T follicular helper cell (primary cell): ENCODE measurements at regions not wholly inside any gene's neighbourhood (a gene's known extent, or its start where the extent isn't known, plus 50 kb on each side); places are given as distances from the start of the nearest gene placed in this dataset.
"Not testable (repeated sequence)": the region's sequence is repeated elsewhere in the genome, so short reads cannot be mapped to it uniquely, and the experiment has no call there.

Experiments
- DNase-seq: peaks from one replicate; pipeline ENCODE4 v3.0.0-alpha.2; 2020; ENCODE audit warnings: low read depth

GRCh38 chr18:961644-962355 lies 57.1 kb downstream of the ADCYAP1 start:
- DNase-seq, result peak; percentile 10

GRCh38 chr18:963276-963675 lies 58.6 kb downstream of the ADCYAP1 start:
- DNase-seq, result no peak

GRCh38 chr18:965921-966758 lies 61.5 kb downstream of the ADCYAP1 start:
- DNase-seq, result no peak

GRCh38 chr18:966759-967576 lies 62.3 kb downstream of the ADCYAP1 start:
- no peak for DNase-seq

- DNase-seq, result not testable (repeated sequence)
These were observed 64.2 kb downstream of the ADCYAP1 start for GRCh38 chr18:968910-969309.

- DNase-seq, result not testable (repeated sequence)
These were observed 64.6 kb downstream of the ADCYAP1 start for GRCh38 chr18:969311-969710.

- DNase-seq, result not testable (repeated sequence)
These were observed 69.9 kb downstream of the ADCYAP1 start for GRCh38 chr18:974606-975005.

GRCh38 chr18:976393-977128 lies 71.9 kb downstream of the ADCYAP1 start:
- not testable (repeated sequence) for DNase-seq

- not testable (repeated sequence) for DNase-seq
These were observed 72.7 kb downstream of the ADCYAP1 start for GRCh38 chr18:977327-977726.

- not testable (repeated sequence) for DNase-seq
These were observed 73.1 kb downstream of the ADCYAP1 start for GRCh38 chr18:977732-978131.

- no peak for DNase-seq
These were observed 75.9 kb downstream of the ADCYAP1 start for GRCh38 chr18:980586-980985.

GRCh38 chr18:984004-984403 lies 79.3 kb downstream of the ADCYAP1 start:
- DNase-seq, result no peak

GRCh38 chr18:985212-985661 lies 80.6 kb downstream of the ADCYAP1 start:
- no peak for DNase-seq

- no peak for DNase-seq
These were observed 81.4 kb downstream of the ADCYAP1 start for GRCh38 chr18:986051-986450.

GRCh38 chr18:986552-986951 lies 81.9 kb downstream of the ADCYAP1 start:
- no peak for DNase-seq

- no peak for DNase-seq
These were observed 82.9 kb downstream of the ADCYAP1 start for GRCh38 chr18:987325-988186.

GRCh38 chr18:989425-989824 lies 84.8 kb downstream of the ADCYAP1 start:
- no peak for DNase-seq

GRCh38 chr18:990197-990596 lies 85.5 kb downstream of the ADCYAP1 start:
- no peak for DNase-seq

- DNase-seq, result no peak
These were observed 86.8 kb downstream of the ADCYAP1 start for GRCh38 chr18:991441-991840.

GRCh38 chr18:993560-993959 lies 88.9 kb downstream of the ADCYAP1 start:
- no peak for DNase-seq

GRCh38 chr18:995629-996028 lies 91.0 kb downstream of the ADCYAP1 start:
- DNase-seq, result no peak
